DND-41 (cell line): ENCODE measurements at regions not wholly inside any gene's neighbourhood (a gene's known extent, or its start where the extent isn't known, plus 50 kb on each side); places are given as distances from the start of the nearest gene placed in this dataset.

Experiments used
- EZH2 ChIP-seq: IDR thresholded peaks from 3 replicates; pipeline ENCODE4 v1.6.1; 2012; ENCODE audit warnings: borderline replicate concordance, low read depth, mild to moderate bottlenecking, moderate library complexity, low read length, inconsistent platforms; ENCODE audit not compliant: severe bottlenecking
- TF ChIP-seq, protein P1 (sequence below): IDR thresholded peaks from 2 replicates; pipeline ENCODE4 v1.5.1; 2012; ENCODE audit warnings: borderline replicate concordance, low read length, moderate library complexity, mild to moderate bottlenecking; ENCODE audit not compliant: poor library complexity, severe bottlenecking; ENCODE audit errors: extremely low read depth

DNA sequence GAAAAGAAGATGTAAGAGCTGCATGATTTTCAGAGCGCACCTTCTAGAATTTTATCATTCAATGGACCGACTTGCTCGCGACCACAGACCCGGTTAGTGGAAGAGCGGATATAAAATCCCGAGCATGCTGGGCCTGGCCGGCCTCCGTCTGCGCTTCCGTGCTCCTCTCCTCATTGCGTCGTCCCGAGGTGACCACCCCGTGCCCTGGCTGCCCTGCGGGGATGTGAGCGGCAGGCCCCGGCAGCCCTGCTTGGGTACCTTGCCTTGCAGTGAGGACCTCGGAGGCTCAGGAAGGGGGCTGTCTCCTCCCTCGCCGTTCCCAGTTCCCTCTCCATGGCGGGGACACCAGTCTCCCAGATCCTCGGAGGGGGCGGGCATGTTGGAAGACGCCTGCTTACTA is 330.9 kb upstream of the SHH start:
- TF ChIP-seq, protein P1, sequence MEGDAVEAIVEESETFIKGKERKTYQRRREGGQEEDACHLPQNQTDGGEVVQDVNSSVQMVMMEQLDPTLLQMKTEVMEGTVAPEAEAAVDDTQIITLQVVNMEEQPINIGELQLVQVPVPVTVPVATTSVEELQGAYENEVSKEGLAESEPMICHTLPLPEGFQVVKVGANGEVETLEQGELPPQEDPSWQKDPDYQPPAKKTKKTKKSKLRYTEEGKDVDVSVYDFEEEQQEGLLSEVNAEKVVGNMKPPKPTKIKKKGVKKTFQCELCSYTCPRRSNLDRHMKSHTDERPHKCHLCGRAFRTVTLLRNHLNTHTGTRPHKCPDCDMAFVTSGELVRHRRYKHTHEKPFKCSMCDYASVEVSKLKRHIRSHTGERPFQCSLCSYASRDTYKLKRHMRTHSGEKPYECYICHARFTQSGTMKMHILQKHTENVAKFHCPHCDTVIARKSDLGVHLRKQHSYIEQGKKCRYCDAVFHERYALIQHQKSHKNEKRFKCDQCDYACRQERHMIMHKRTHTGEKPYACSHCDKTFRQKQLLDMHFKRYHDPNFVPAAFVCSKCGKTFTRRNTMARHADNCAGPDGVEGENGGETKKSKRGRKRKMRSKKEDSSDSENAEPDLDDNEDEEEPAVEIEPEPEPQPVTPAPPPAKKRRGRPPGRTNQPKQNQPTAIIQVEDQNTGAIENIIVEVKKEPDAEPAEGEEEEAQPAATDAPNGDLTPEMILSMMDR: no peak
- TF ChIP-seq EZH2: no peak
